Chondrocyte (in vitro differentiated cells): ENCODE measurements at regions not wholly inside any gene's neighbourhood (a gene's known extent, or its start where the extent isn't known, plus 50 kb on each side); places are given as distances from the start of the nearest gene placed in this dataset.
"Not testable (repeated sequence)": the region's sequence is repeated elsewhere in the genome, so short reads cannot be mapped to it uniquely, and the experiment has no call there.

Experiments
- DNase-seq: peaks from one replicate; pipeline ENCODE4 v3.0.0; 2021; ENCODE audit warnings: mixed read lengths, low spot score
- H3K27ac Mint-ChIP-seq: one replicate; pipeline ENCODE4 v1.8.0; 2021; ENCODE audit warnings: mild to moderate bottlenecking, moderate library complexity, mixed read lengths; ENCODE audit not compliant: unreplicated experiment
- H3K27me3 Mint-ChIP-seq: 2 replicates; pipeline ENCODE4 v1.8.0; 2021; ENCODE audit warnings: low read depth, mixed read lengths
- H3K36me3 Mint-ChIP-seq: 2 replicates; pipeline ENCODE4 v1.8.0; 2021; ENCODE audit warnings: low read depth, mixed read lengths
- H3K4me1 Mint-ChIP-seq: 2 replicates; pipeline ENCODE4 v1.8.0; 2021; ENCODE audit warnings: low read depth, mild to moderate bottlenecking, mixed read lengths
- H3K4me3 Mint-ChIP-seq: one replicate; pipeline ENCODE4 v1.8.0; 2021; ENCODE audit warnings: mild to moderate bottlenecking, moderate library complexity, mixed read lengths; ENCODE audit not compliant: unreplicated experiment
- H3K9me3 Mint-ChIP-seq: 2 replicates; pipeline ENCODE4 v1.8.0; 2021; ENCODE audit warnings: low read depth, mixed read lengths
- CTCF ChIP-seq: fragments of 200-600 bp; sonication (generic); IDR thresholded peaks from 2 replicates; pipeline ENCODE4 v1.5.0; 2021; ENCODE audit warnings: antibody characterized with exemption, mild to moderate bottlenecking, moderate library complexity

- Mint-ChIP-seq H3K4me3 (no peak overlapping the region), H3K36me3 (peaks cover 2% of the 10 kb centered on the region), H3K27ac (no peak overlapping the region), H3K4me1 (peaks cover 20% of the 10 kb centered on the region), H3K9me3 (peaks cover 3% of the 10 kb centered on the region), H3K27me3 (no peaks in the 10 kb centered on the region)
- TF ChIP-seq CTCF: no peak
- DNase-seq: no peak
These were observed 118.4 kb upstream of the SPRED1 start for GRCh38 chr15:38134252-38134651.

- not testable (repeated sequence) for H3K36me3 Mint-ChIP-seq, H3K27ac Mint-ChIP-seq, H3K27me3 Mint-ChIP-seq, DNase-seq, H3K4me3 Mint-ChIP-seq, H3K9me3 Mint-ChIP-seq
- peaks cover 16% of the 10 kb centered on the region for H3K4me1 Mint-ChIP-seq
These were observed 110.4 kb upstream of the SPRED1 start for GRCh38 chr15:38142195-38142594.

- no peak for DNase-seq
- no peaks in the 10 kb centered on the region for H3K27me3 Mint-ChIP-seq
- H3K36me3 Mint-ChIP-seq: peaks cover 3% of the 10 kb centered on the region
- TF ChIP-seq CTCF: no peak
- no peak overlapping the region for H3K27ac Mint-ChIP-seq
- H3K4me1 Mint-ChIP-seq: peaks cover 16% of the 10 kb centered on the region
- no peak overlapping the region for H3K4me3 Mint-ChIP-seq
- H3K9me3 Mint-ChIP-seq: peaks cover 12% of the 10 kb centered on the region
These were observed 107.7 kb upstream of the SPRED1 start for GRCh38 chr15:38144921-38145320.

GRCh38 chr15:38145651-38146111 lies 107.0 kb upstream of the SPRED1 start:
- Mint-ChIP-seq H3K9me3 (peaks cover 15% of the 10 kb centered on the region), H3K4me1 (peaks cover 16% of the 10 kb centered on the region), H3K27me3 (no peaks in the 10 kb centered on the region), H3K27ac (peak overlapping the region; percentile 24), H3K36me3 (peaks cover 5% of the 10 kb centered on the region), H3K4me3 (no peak overlapping the region)
- TF ChIP-seq CTCF: no peak
- no peak for DNase-seq

GRCh38 chr15:38147246-38147645 lies 105.4 kb upstream of the SPRED1 start:
- Mint-ChIP-seq H3K27me3 (no peaks in the 10 kb centered on the region), H3K27ac (no peak overlapping the region), H3K4me3 (no peak overlapping the region), H3K4me1 (peaks cover 16% of the 10 kb centered on the region), H3K9me3 (peaks cover 20% of the 10 kb centered on the region), H3K36me3 (peaks cover 6% of the 10 kb centered on the region)
- no peak for DNase-seq
- no peak for TF ChIP-seq CTCF

- Mint-ChIP-seq H3K9me3 (peaks cover 30% of the 10 kb centered on the region), H3K4me3 (no peak overlapping the region), H3K36me3 (peaks cover 7% of the 10 kb centered on the region), H3K27ac (no peak overlapping the region), H3K27me3 (no peaks in the 10 kb centered on the region), H3K4me1 (peaks cover 16% of the 10 kb centered on the region)
- no peak for TF ChIP-seq CTCF
- DNase-seq: no peak
These were observed 104.2 kb upstream of the SPRED1 start for GRCh38 chr15:38148471-38148870.
